Suppressor macrophage treated with lipopolysaccharide for 1 hour (primary cell): ENCODE measurements at regions not wholly inside any gene's neighbourhood (a gene's known extent, or its start where the extent isn't known, plus 50 kb on each side); places are given as distances from the start of the nearest gene placed in this dataset.
"Not testable (repeated sequence)": the region's sequence is repeated elsewhere in the genome, so short reads cannot be mapped to it uniquely, and the experiment has no call there.

ENCODE experiments used
- DNase-seq, 3 donors: peaks; one replicate each; pipeline ENCODE4 v3.0.0-alpha.2; 2020 to 2022

DNA sequence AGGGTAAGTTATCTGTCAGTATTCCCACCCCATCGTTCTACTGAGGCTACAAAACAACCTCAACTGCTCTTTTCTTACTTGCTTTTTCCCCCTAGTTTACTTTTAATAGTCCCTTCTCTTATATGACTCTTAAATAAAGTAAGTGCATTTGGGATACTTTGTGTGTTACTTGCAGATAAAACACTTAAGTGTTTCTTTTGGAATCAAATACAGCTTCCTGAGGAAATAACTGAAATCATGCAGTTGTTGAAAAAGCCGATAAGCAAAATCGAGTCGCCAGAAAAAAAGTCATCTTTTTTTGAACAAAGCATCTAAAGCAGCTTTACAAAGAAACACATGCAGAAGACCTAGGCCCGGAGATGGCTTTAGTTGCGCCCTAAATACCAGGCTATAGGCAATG lies 53.5 kb upstream of the EPB41L4A start:
- no peak for DNase-seq

DNA sequence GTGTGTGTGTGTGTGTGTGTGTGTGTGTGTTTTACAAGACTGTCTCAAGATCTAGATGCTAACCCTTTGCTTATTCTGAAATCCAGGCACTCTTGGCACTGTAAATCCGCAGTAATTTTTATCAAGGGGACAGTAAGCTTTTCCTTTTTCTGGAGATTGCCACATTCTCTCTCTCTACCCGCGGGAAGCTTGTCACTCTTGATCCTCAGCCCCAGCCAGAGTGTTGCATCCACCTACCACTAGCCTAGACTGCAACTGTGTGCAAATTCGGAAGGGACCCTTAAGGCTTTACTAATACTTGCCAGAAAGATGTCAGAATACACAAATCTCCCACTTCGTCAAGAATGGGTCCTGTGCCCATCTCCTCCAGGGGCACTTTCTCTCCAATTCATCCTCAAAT lies 54.9 kb upstream of the EPB41L4A start:
- DNase-seq, result no peak

- DNase-seq, result no peak
Observed at GRCh38 chr5:112475747-112476365, 56.8 kb upstream of the EPB41L4A start.

DNA sequence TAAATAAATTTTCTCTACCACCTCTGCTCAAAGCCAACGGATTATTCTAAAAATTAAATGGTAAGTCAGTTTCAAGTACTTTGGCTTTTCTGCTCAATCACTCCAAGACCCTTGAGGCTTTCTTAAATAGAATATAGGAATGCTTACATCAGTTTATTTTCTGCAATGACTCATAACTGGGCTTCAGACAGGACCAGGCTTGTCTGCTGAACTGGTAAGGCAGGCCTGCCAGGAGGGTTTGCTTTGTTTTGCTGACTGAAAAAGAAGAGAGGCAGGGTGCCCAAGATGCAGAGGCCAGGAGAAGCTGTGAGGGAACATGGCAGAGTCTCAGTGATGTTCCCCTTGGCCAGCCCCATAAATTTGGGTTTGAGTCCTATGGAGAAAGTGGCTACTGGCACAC lies 60.3 kb upstream of the EPB41L4A start:
- no peak for DNase-seq

GRCh38 chr5:112480501-112480900 lies 61.4 kb upstream of the EPB41L4A start:
- DNase-seq, result no peak

GRCh38 chr5:112483704-112484103 lies 64.6 kb upstream of the EPB41L4A start:
- no peak for DNase-seq

DNA sequence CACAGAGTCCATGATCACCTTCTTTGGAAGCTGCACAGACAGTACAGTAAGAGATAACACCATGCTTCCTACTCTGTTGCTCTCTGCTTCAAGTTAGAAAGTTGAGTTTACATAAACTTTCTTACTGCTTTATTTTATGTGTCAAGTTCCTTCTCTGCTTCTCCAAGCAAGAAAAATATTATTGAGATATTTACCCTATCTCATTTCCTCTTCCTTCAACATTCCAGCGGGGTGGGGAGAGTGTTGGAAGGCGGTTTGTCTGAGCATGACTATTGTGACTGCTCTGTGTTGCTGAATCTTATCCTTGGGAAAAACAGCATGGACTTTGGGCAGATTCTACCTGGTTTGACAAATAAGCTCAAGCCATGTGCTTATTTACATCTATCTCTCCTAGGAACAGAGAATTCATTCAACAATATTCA lies 66.9 kb upstream of the EPB41L4A start:
- no peak for DNase-seq

DNA sequence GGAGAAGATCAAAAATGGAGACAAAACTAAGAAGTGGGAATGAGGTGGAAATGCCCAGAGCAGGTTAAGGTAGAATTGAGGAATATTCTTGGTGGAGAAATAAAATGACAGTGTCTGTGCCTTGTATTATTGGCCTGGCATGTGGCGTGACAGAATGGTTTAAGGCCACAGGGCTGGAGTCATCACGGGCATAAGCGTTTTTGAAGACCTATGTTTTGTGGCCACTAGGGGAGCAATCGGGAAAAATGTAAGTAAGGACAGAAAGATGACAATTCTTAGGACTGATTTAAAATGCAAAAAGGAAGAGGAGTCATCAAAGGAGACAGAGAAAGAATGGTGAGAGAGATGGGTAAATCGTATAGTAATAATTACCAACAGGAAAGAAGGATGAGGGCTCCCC lies 72.2 kb upstream of the EPB41L4A start:
- peak in 2 of 3 donors; percentile 1 to 2 for DNase-seq

GRCh38 chr5:112492291-112492690 lies 73.2 kb upstream of the EPB41L4A start:
- DNase-seq, result peak; percentile 45 to 52 (median 46)

- DNase-seq, result not testable (repeated sequence)
Observed at GRCh38 chr5:112503749-112504501, 84.8 kb upstream of the EPB41L4A start.

- DNase-seq, result not testable (repeated sequence)
Observed at GRCh38 chr5:112509097-112509496, 90.0 kb upstream of the EPB41L4A start.

DNA sequence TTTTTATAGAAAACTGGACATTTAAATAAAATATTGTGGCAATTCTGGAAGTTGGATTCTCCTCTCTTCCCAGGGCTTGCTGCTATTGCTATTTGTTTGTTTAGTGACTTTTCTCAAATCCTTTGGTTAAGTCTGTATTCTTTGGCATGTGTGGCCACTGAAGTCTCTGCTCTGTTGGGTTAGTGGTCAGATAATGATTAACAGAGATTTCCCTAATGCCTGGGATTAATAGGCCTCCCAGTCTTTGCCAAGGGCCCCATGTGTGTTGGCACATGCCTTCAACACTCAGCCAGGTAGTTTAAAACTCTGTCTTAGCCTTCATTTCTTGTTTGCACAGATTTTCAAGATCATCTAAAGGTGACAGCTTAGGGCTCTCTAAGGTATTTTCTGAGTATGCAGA lies 92.8 kb upstream of the EPB41L4A start:
- DNase-seq, result no peak

DNA sequence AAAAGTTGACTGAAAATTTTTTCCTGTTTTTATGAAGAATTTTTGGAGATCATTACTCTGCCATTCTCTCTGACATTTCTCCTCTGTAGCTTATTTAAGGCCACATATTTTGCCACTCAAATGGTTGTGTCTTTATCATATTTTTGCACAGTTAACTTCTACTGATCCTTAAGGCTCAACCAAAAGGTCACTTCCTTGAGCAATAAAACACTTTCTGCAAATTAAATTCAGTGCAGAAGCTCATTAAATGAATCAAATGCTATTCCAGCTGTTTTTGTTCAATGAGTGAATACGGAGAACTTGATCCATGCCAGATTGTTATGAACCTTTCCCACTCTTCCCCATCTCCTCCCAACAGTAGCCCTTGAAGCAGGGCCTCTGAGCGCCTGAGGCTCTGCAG lies 93.8 kb upstream of the EPB41L4A start:
- no peak for DNase-seq

GRCh38 chr5:112514111-112514510 lies 95.0 kb upstream of the EPB41L4A start:
- no peak for DNase-seq

GRCh38 chr5:112520474-112520873 lies 101.4 kb upstream of the EPB41L4A start:
- peak in 2 of 3 donors; percentile 23 to 37 for DNase-seq

- DNase-seq, result not testable (repeated sequence)
Observed at GRCh38 chr5:112522891-112523673, 104.0 kb upstream of the EPB41L4A start.

GRCh38 chr5:112523674-112524263 lies 104.7 kb upstream of the EPB41L4A start:
- DNase-seq, result peak; percentile 25 to 44 (median 35)

- DNase-seq, result no peak
Observed at GRCh38 chr5:112525217-112525616, 106.1 kb upstream of the EPB41L4A start.

DNA sequence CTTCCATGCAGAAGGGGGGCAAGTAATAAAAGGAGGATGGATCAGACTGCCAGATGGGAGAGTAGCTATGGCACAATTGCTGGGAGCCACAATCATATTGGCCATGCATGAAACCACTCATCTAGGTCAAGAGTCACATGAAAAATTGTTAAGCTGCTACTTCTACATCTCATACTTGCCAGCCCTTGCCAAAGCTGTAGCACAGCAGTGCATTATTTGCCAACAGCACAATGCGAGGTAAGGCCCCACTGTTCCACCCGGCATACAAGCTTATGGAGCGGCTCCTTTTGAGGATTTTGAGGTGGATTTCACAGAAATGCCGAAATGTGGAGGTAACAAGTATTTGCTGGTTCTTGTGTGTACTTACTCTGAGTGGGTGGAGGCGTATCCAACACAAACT lies 109.9 kb upstream of the EPB41L4A start:
- DNase-seq, result no peak

DNA sequence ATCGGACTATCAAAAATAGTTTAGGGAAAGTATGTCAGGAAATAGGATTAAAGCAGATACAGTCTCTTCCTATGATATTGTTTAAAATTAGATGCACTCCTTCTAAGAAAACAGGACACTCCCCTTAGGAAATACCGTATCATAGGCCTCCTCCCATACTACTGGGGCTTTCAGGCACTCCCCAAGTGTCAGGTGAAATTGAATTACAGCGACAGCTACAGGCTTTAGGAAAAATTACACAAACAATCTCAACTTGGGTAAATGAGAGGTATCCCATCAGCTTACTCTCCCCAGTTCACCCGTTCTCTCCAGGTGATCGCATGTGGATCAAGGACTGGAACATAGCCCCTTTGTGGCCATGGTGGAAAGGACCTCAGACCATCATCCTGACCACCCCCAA lies 110.4 kb upstream of the EPB41L4A start:
- peak in 2 of 3 donors; percentile 28 to 46 for DNase-seq

GRCh38 chr5:112532654-112533360 lies 113.7 kb upstream of the EPB41L4A start:
- DNase-seq, result peak; percentile 39 to 54 (median 46)

DNA sequence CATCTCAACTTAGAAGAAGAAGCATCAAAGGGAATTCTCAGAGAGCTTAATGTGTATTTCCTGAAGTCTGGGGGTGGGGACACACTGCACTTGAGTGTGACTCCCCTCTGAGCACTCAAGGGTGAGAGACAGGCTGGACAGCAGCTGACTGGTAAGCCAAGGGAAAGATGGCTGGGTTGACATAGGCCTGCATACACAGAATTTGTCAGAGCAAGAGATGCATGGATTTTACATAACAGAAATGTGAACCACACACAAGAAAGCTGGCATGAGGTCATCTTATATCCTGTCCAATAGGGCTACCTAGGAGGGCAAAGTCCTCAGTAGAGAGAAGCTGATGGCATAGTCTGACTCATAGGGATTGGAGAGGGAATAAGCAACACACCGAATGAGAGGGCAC lies 114.3 kb upstream of the EPB41L4A start:
- DNase-seq, result peak; percentile 55 to 60 (median 58)
